Retinal pigment epithelial cell (primary cell): ENCODE measurements at regions not wholly inside any gene's neighbourhood (a gene's known extent, or its start where the extent isn't known, plus 50 kb on each side); places are given as distances from the start of the nearest gene placed in this dataset.
"Not testable (repeated sequence)": the region's sequence is repeated elsewhere in the genome, so short reads cannot be mapped to it uniquely, and the experiment has no call there.

ENCODE experiments used
- DNase-seq: peaks from one replicate; pipeline ENCODE4 v3.0.0-alpha.2; 2010; ENCODE audit warnings: low read depth
- H3K4me3 ChIP-seq: 2 replicates; pipeline ENCODE4 v1.5.1; 2011; ENCODE audit warnings: mild to moderate bottlenecking, low read length, control low read depth, moderate library complexity
- CTCF ChIP-seq: conservative IDR thresholded peaks from 2 replicates; pipeline ENCODE4 v1.5.1; 2011; ENCODE audit warnings: low read depth, low read length, control low read depth, inconsistent platforms

- DNase-seq, result no peak
- no peak for TF ChIP-seq CTCF
- no peak overlapping the region for H3K4me3 ChIP-seq
Observed at GRCh38 chr10:37067576-37067975, 57.8 kb upstream of the ANKRD30A start.

- not testable (repeated sequence) for H3K4me3 ChIP-seq, DNase-seq
Observed at GRCh38 chr10:37062296-37062695, 63.1 kb upstream of the ANKRD30A start.

GRCh38 chr10:37057261-37057660 is 68.1 kb upstream of the ANKRD30A start:
- no peak for DNase-seq
- TF ChIP-seq CTCF, result no peak
- H3K4me3 ChIP-seq, result no peak overlapping the region

GRCh38 chr10:37053476-37053875 is 71.9 kb upstream of the ANKRD30A start:
- TF ChIP-seq CTCF, result no peak
- DNase-seq, result no peak
- no peak overlapping the region for H3K4me3 ChIP-seq

GRCh38 chr10:37049982-37050381 is 75.4 kb upstream of the ANKRD30A start:
- DNase-seq, H3K4me3 ChIP-seq: not testable (repeated sequence)

- H3K4me3 ChIP-seq, DNase-seq: not testable (repeated sequence)
Observed at GRCh38 chr10:37044319-37044718, 81.1 kb upstream of the ANKRD30A start.

GRCh38 chr10:37035853-37036252 is 89.5 kb upstream of the ANKRD30A start:
- no peak for TF ChIP-seq CTCF
- DNase-seq, result no peak
- no peak overlapping the region for H3K4me3 ChIP-seq

- DNase-seq, result no peak
- no peak overlapping the region for H3K4me3 ChIP-seq
- TF ChIP-seq CTCF, result no peak
Observed at GRCh38 chr10:37015498-37015897, 109.9 kb upstream of the ANKRD30A start.

GRCh38 chr10:37010741-37011140 is 114.7 kb upstream of the ANKRD30A start:
- no peak for TF ChIP-seq CTCF
- H3K4me3 ChIP-seq, result no peak overlapping the region
- no peak for DNase-seq

- not testable (repeated sequence) for H3K4me3 ChIP-seq, DNase-seq
Observed at GRCh38 chr10:37008276-37008675, 117.1 kb upstream of the ANKRD30A start.
